T-cell (primary cell): ENCODE measurements at regions not wholly inside any gene's neighbourhood (a gene's known extent, or its start where the extent isn't known, plus 50 kb on each side); places are given as distances from the start of the nearest gene placed in this dataset.

Experiments
- ATAC-seq, 4 experiments: fragments of 200-7000 bp in 3 of 4; fragments of 150-1000 bp in 1 of 4; cut with Tn5 transposase; replicated peaks in 1 of 4; 1 replicate in 3 of 4; 2 replicates in 1 of 4; pipeline ENCODE4 v1.10.0; 2021; ENCODE audit warnings: moderate library complexity in 3 of 4, mild to moderate bottlenecking in 2 of 4, moderate number of reproducible peaks in 1 of 4
- CTCF ChIA-PET, 2 donors: fragments of 300-600 bp; sonication (Branson Sonifier 250); formaldehyde crosslinking; loops; one replicate each; lab custom pipeline; 2022; ENCODE audit warnings: antibody characterized with exemption in 2 of 2; lab: Charles Lee
- POLR2A ChIA-PET, 2 donors: fragments of 300-600 bp; sonication (Branson Sonifier 250); formaldehyde crosslinking; loops; one replicate each; lab custom pipeline; 2022; ENCODE audit warnings: antibody characterized with exemption in 2 of 2; lab: Charles Lee
- DNase-seq, 35 experiments: peaks; one replicate each; pipeline versions ENCODE4 v3.0.0 to v3.0.0-alpha.2; 2013 to 2023
- H3K27ac ChIP-seq: one replicate; pipeline ENCODE4 v1.5.1; 2013; ENCODE audit warnings: low read length
- H3K27me3 ChIP-seq, 2 experiments: replicated peaks in 1 of 2; 1 replicate in 1 of 2; 2 replicates in 1 of 2; pipeline versions ENCODE4 v1.6.1 to v1.7.0; 2013; ENCODE audit warnings: low read length in 1 of 2, mixed read lengths in 1 of 2; ENCODE audit not compliant: control insufficient read depth in 2 of 2, insufficient read depth in 2 of 2; ENCODE audit errors: extremely low read depth in 1 of 2
- H3K36me3 ChIP-seq, 2 donors: 1 replicate in 1 of 2; 2 replicates in 1 of 2; pipeline versions ENCODE4 v1.6.1 to v1.7.0; 2013; ENCODE audit warnings: low read length in 1 of 2; ENCODE audit not compliant: control insufficient read depth in 2 of 2, insufficient read depth in 1 of 2; ENCODE audit errors: extremely low read depth in 1 of 2
- H3K4me1 ChIP-seq, 2 experiments: 1 replicate in 1 of 2; 2 replicates in 1 of 2; pipeline versions ENCODE4 v1.6.1 to v1.7.0; 2013; ENCODE audit warnings: low read length in 2 of 2, mixed read lengths in 1 of 2; ENCODE audit not compliant: insufficient read depth in 2 of 2, control insufficient read depth in 1 of 2; ENCODE audit errors: extremely low read depth in 1 of 2
- H3K4me3 ChIP-seq, 2 donors: 1 replicate in 1 of 2; 2 replicates in 1 of 2; pipeline versions ENCODE4 v1.5.1 to v1.7.0; 2013; ENCODE audit warnings: mild to moderate bottlenecking in 2 of 2, low read length in 1 of 2, moderate library complexity in 1 of 2; ENCODE audit not compliant: control insufficient read depth in 1 of 2; ENCODE audit errors: extremely low read depth in 1 of 2
- H3K9me3 ChIP-seq: 2 replicates; pipeline ENCODE4 v1.7.0; 2013
- H3K27ac Mint-ChIP-seq, 2 donors: one replicate each; pipeline ENCODE4 v1.8.0; 2020 to 2021; ENCODE audit warnings: mild to moderate bottlenecking in 2 of 2, mixed read lengths in 2 of 2
- H3K27me3 Mint-ChIP-seq, 2 donors: one replicate each; pipeline ENCODE4 v1.8.0; 2021 to 2022; ENCODE audit warnings: mixed read lengths in 2 of 2
- H3K36me3 Mint-ChIP-seq: one replicate; pipeline ENCODE4 v1.8.0; 2021; ENCODE audit warnings: mixed read lengths
- H3K4me1 Mint-ChIP-seq, 3 donors: one replicate each; pipeline ENCODE4 v1.8.0; 2020 to 2022; ENCODE audit warnings: mixed read lengths in 3 of 3, mild to moderate bottlenecking in 1 of 3
- H3K4me3 Mint-ChIP-seq, 3 donors: one replicate each; pipeline ENCODE4 v1.8.0; 2020 to 2022; ENCODE audit warnings: mild to moderate bottlenecking in 3 of 3, mixed read lengths in 3 of 3, moderate library complexity in 3 of 3
- H3K9me3 Mint-ChIP-seq, 3 donors: one replicate each; pipeline ENCODE4 v1.8.0; 2020 to 2022; ENCODE audit warnings: mixed read lengths in 3 of 3
- WGBS: methylation state at CpG from one replicate; pipeline ENCODE4 v1.1.5; 2013; ENCODE audit warnings: missing lambda C conversion rate; ENCODE audit not compliant: insufficient coverage; 5-methylcytosine and 5-hydroxymethylcytosine counted together

- Histone ChIP-seq H3K4me1 (peaks cover 3 to 23% of the 10 kb centered on the region in 2 experiments), H3K4me3 (no peak overlapping the region), H3K27me3 (no peaks in the 10 kb centered on the region), H3K9me3 (no peaks in the 10 kb centered on the region), H3K27ac (no peak overlapping the region), H3K36me3 (no peaks in the 10 kb centered on the region)
- 50% methylated on average over 7 of the region's 8 CpGs for whole genome bisulfite sequencing
- ChIA-PET POLR2A (no interaction called here), CTCF (interaction anchor here in 1 of 2 donors (0.7 to 1.5 kb wide), 3 partner anchors 23 to 1501 kb away, joined by 3 to 4 read pairs (median 4); no protein-coding TSS in a partner anchor)
- H3K36me3 Mint-ChIP-seq: peaks cover 20% of the 10 kb centered on the region
- peak overlapping the region; percentile 37 to 74 (median 44) for H3K4me3 Mint-ChIP-seq
- DNase-seq (no peak), ATAC-seq (peak in 1 of 4 experiments; percentile 57)
- peaks cover 28 to 41% (median 36%) of the 10 kb centered on the region in 3 donors for H3K4me1 Mint-ChIP-seq
- peak overlapping the region in 1 of 2 donors; percentile 61 for H3K27ac Mint-ChIP-seq
- H3K9me3 Mint-ChIP-seq: no peaks in the 10 kb centered on the region
- no peaks in the 10 kb centered on the region for H3K27me3 Mint-ChIP-seq
These were observed 70.3 kb upstream of the PRDX6 start for GRCh38 chr1:173406783-173407230.

GRCh38 chr1:173407846-173408245, 69.3 kb upstream of the PRDX6 start:
- peaks cover 22% of the 10 kb centered on the region for H3K36me3 Mint-ChIP-seq
- Histone ChIP-seq H3K36me3 (no peaks in the 10 kb centered on the region), H3K27ac (no peak overlapping the region), H3K4me1 (peaks cover 3 to 23% of the 10 kb centered on the region in 2 experiments), H3K4me3 (no peak overlapping the region), H3K9me3 (no peaks in the 10 kb centered on the region), H3K27me3 (no peaks in the 10 kb centered on the region)
- CTCF ChIA-PET: interaction anchor here in 1 of 2 donors (1.3 kb wide), 1 partner anchor 22 kb away, joined by 4 read pairs; no protein-coding TSS in a partner anchor
- H3K27me3 Mint-ChIP-seq: no peaks in the 10 kb centered on the region
- POLR2A ChIA-PET: no interaction called here
- H3K4me3 Mint-ChIP-seq: no peak overlapping the region
- H3K9me3 Mint-ChIP-seq: no peaks in the 10 kb centered on the region
- H3K27ac Mint-ChIP-seq: no peak overlapping the region
- DNase-seq (no peak), ATAC-seq (no peak)
- H3K4me1 Mint-ChIP-seq: peaks cover 28 to 47% (median 39%) of the 10 kb centered on the region in 3 donors

- H3K9me3 ChIP-seq: no peaks in the 10 kb centered on the region
- ChIA-PET POLR2A (no interaction called here), CTCF (interaction anchor here in 1 of 2 donors (1.6 kb wide), 1 partner anchor 666 kb away, joined by 3 read pairs; no protein-coding TSS in a partner anchor)
- no peaks in the 10 kb centered on the region for H3K27me3 Mint-ChIP-seq
- H3K36me3 ChIP-seq: peaks cover 0 to 3% of the 10 kb centered on the region in 2 donors
- WGBS: no CpG with 5 or more reads among the region's 1 CpG
- H3K4me3 Mint-ChIP-seq: no peak overlapping the region
- peaks cover 22% of the 10 kb centered on the region for H3K36me3 Mint-ChIP-seq
- no peaks in the 10 kb centered on the region for H3K9me3 Mint-ChIP-seq
- H3K27ac ChIP-seq: no peak overlapping the region
- DNase-seq: no peak
- H3K4me1 ChIP-seq: peaks cover 3 to 23% of the 10 kb centered on the region in 2 experiments
- peaks cover 28 to 50% (median 39%) of the 10 kb centered on the region in 3 donors for H3K4me1 Mint-ChIP-seq
- no peaks in the 10 kb centered on the region for H3K27me3 ChIP-seq
- no peak overlapping the region for H3K4me3 ChIP-seq
- ATAC-seq: no peak
- peak overlapping the region in 1 of 2 donors; percentile 55 for H3K27ac Mint-ChIP-seq
These were observed 68.2 kb upstream of the PRDX6 start for GRCh38 chr1:173408886-173409285.

GRCh38 chr1:173409613-173410012, 67.5 kb upstream of the PRDX6 start:
- H3K4me3 ChIP-seq: no peak overlapping the region
- no peak overlapping the region for H3K4me3 Mint-ChIP-seq
- CTCF ChIA-PET: interaction anchor here in 1 of 2 donors (0.6 to 1.6 kb wide), 4 partner anchors 20 to 833 kb away, joined by 3 read pairs; no protein-coding TSS in a partner anchor
- peaks cover 20% of the 10 kb centered on the region for H3K36me3 Mint-ChIP-seq
- peaks cover 3 to 23% of the 10 kb centered on the region in 2 experiments for H3K4me1 ChIP-seq
- POLR2A ChIA-PET: interaction anchor here in 1 of 2 donors (0.6 kb wide), 1 partner anchor 22 kb away, joined by 4 read pairs; no protein-coding TSS in a partner anchor
- H3K36me3 ChIP-seq: peaks cover 0 to 3% of the 10 kb centered on the region in 2 donors
- peaks cover 28 to 56% (median 41%) of the 10 kb centered on the region in 3 donors for H3K4me1 Mint-ChIP-seq
- ATAC-seq (peak; percentile 36 to 69 (median 50)), DNase-seq (peak in 14 of 35 experiments; percentile 5 to 40 (median 17))
- no peaks in the 10 kb centered on the region for H3K9me3 Mint-ChIP-seq
- WGBS: no CpG with 5 or more reads among the region's 3 CpGs
- no peaks in the 10 kb centered on the region for H3K27me3 ChIP-seq
- H3K9me3 ChIP-seq: no peaks in the 10 kb centered on the region
- H3K27me3 Mint-ChIP-seq: no peaks in the 10 kb centered on the region
- no peak overlapping the region for H3K27ac ChIP-seq
- H3K27ac Mint-ChIP-seq: peak overlapping the region in 1 of 2 donors; percentile 52

- H3K4me3 Mint-ChIP-seq: no peak overlapping the region
- Histone ChIP-seq H3K27ac (no peak overlapping the region), H3K4me3 (no peak overlapping the region), H3K36me3 (peaks cover 0 to 3% of the 10 kb centered on the region in 2 donors), H3K4me1 (peaks cover 3 to 23% of the 10 kb centered on the region in 2 experiments), H3K27me3 (no peaks in the 10 kb centered on the region), H3K9me3 (no peaks in the 10 kb centered on the region)
- H3K27me3 Mint-ChIP-seq: no peaks in the 10 kb centered on the region
- 33% methylated on average over 2 of the region's 4 CpGs for WGBS
- peak overlapping the region; percentile 74 to 87 for H3K27ac Mint-ChIP-seq
- H3K4me1 Mint-ChIP-seq: peaks cover 28 to 60% (median 41%) of the 10 kb centered on the region in 3 donors
- peak in 1 of 35 experiments; percentile 50 for DNase-seq
- no peaks in the 10 kb centered on the region for H3K9me3 Mint-ChIP-seq
- ChIA-PET CTCF (interaction anchor here (0.6 to 1.6 kb wide), 5 partner anchors 19 to 834 kb away, joined by 3 read pairs; no protein-coding TSS in a partner anchor), POLR2A (interaction anchor here in 1 of 2 donors (0.6 kb wide), 1 partner anchor 23 kb away, joined by 4 read pairs; no protein-coding TSS in a partner anchor)
- peak; percentile 54 to 82 (median 60) for ATAC-seq
- H3K36me3 Mint-ChIP-seq: peaks cover 23% of the 10 kb centered on the region
These were observed 66.9 kb upstream of the PRDX6 start for GRCh38 chr1:173410133-173410793.

GRCh38 chr1:173410794-173411236, 66.3 kb upstream of the PRDX6 start:
- DNase-seq: peak in 2 of 35 experiments; percentile 31 to 39
- Histone ChIP-seq H3K9me3 (no peaks in the 10 kb centered on the region), H3K36me3 (peaks cover 0 to 3% of the 10 kb centered on the region in 2 donors), H3K27me3 (no peaks in the 10 kb centered on the region), H3K27ac (no peak overlapping the region), H3K4me3 (no peak overlapping the region), H3K4me1 (peaks cover 3 to 23% of the 10 kb centered on the region in 2 experiments)
- Mint-ChIP-seq H3K27me3 (no peaks in the 10 kb centered on the region), H3K9me3 (no peaks in the 10 kb centered on the region), H3K4me3 (no peak overlapping the region), H3K4me1 (peaks cover 28 to 63% (median 41%) of the 10 kb centered on the region in 3 donors), H3K36me3 (peaks cover 27% of the 10 kb centered on the region), H3K27ac (peak overlapping the region; percentile 74 to 87)
- ATAC-seq: peak; percentile 22 to 28 (median 24)
- ChIA-PET POLR2A (no interaction called here), CTCF (interaction anchor here (0.5 to 1.6 kb wide), 4 partner anchors 19 to 668 kb away, joined by 3 read pairs; no protein-coding TSS in a partner anchor)
- 49% methylated on average over 5 of the region's 5 CpGs for WGBS
